CD4-positive, alpha-beta T cell (primary cell): ENCODE measurements at regions not wholly inside any gene's neighbourhood (a gene's known extent, or its start where the extent isn't known, plus 50 kb on each side); places are given as distances from the start of the nearest gene placed in this dataset.
"Not testable (repeated sequence)": the region's sequence is repeated elsewhere in the genome, so short reads cannot be mapped to it uniquely, and the experiment has no call there.

ENCODE experiments used
- ATAC-seq: fragments of 200-7000 bp; cut with Tn5 transposase; one replicate; pipeline ENCODE4 v1.10.0; 2022; ENCODE audit warnings: mild to moderate bottlenecking; ENCODE audit not compliant: poor library complexity
- CTCF ChIA-PET: fragments of 350-600 bp; sonication (Branson Sonifier 250); formaldehyde crosslinking; loops from one replicate; lab custom pipeline; 2021; ENCODE audit warnings: antibody characterized with exemption, inconsistent platforms; lab: Charles Lee
- POLR2A ChIA-PET: fragments of 350-600 bp; sonication (Branson Sonifier 250); formaldehyde crosslinking; loops from one replicate; lab custom pipeline; 2021; ENCODE audit warnings: antibody characterized with exemption, inconsistent platforms; lab: Charles Lee
- DNase-seq, 14 experiments: peaks; one replicate each; pipeline ENCODE4 v3.0.0-alpha.2; 2013 to 2020; ENCODE audit warnings: mixed read lengths in 2 of 14
- H3K27ac ChIP-seq, 2 donors: one replicate each; pipeline versions ENCODE4 v1.5.1 to v1.7.0; 2013; ENCODE audit warnings: low read length in 2 of 2, low read depth in 1 of 2, mild to moderate bottlenecking in 1 of 2
- H3K27me3 ChIP-seq, 2 experiments: 1 replicate in 1 of 2; 2 replicates in 1 of 2; pipeline versions ENCODE4 v1.6.1 to v1.7.0; 2013; ENCODE audit warnings: low read length in 2 of 2, control low read depth in 1 of 2, mild to moderate bottlenecking in 1 of 2, moderate library complexity in 1 of 2; ENCODE audit not compliant: insufficient read depth in 2 of 2, control insufficient read depth in 1 of 2
- H3K36me3 ChIP-seq: one replicate; pipeline ENCODE4 v1.6.1; 2013; ENCODE audit warnings: low read length, control low read depth; ENCODE audit not compliant: insufficient read depth
- H3K4me1 ChIP-seq: one replicate; pipeline ENCODE4 v1.6.1; 2013; ENCODE audit warnings: low read length, control low read depth; ENCODE audit not compliant: insufficient read depth
- H3K4me3 ChIP-seq: one replicate; pipeline ENCODE4 v1.5.1; 2013; ENCODE audit warnings: mild to moderate bottlenecking, low read length, moderate library complexity
- H3K9me3 ChIP-seq, 2 experiments: 1 replicate in 1 of 2; 2 replicates in 1 of 2; pipeline versions ENCODE4 v1.6.1 to v1.7.0; 2013; ENCODE audit warnings: low read length in 2 of 2, mild to moderate bottlenecking in 2 of 2, control low read depth in 1 of 2, moderate library complexity in 1 of 2; ENCODE audit not compliant: control insufficient read depth in 1 of 2, insufficient read depth in 1 of 2
- H3K27ac Mint-ChIP-seq: one replicate; pipeline ENCODE4 v1.8.0; 2020; ENCODE audit warnings: mixed read lengths
- H3K27me3 Mint-ChIP-seq: one replicate; pipeline ENCODE4 v1.8.0; 2021; ENCODE audit warnings: mixed read lengths
- H3K36me3 Mint-ChIP-seq: one replicate; pipeline ENCODE4 v1.8.0; 2021; ENCODE audit warnings: low read depth, mixed read lengths
- H3K4me1 Mint-ChIP-seq: one replicate; pipeline ENCODE4 v1.8.0; 2021; ENCODE audit warnings: low read depth, mixed read lengths
- H3K4me3 Mint-ChIP-seq: one replicate; pipeline ENCODE4 v1.8.0; 2020; ENCODE audit warnings: mild to moderate bottlenecking, mixed read lengths
- H3K9me3 Mint-ChIP-seq: one replicate; pipeline ENCODE4 v1.8.0; 2020; ENCODE audit warnings: mixed read lengths
- intact Hi-C, 2 experiments: fragments of 100-400 bp; cut with DNase I in 1 of 2; cut with micrococcal nuclease in 1 of 2; formaldehyde crosslinking; loops; one replicate each; pipeline versions ENCODE4 v1.15.1 to v1.9.0; 2023 to 2025; cut with DNase I, micrococcal nuclease
- TF ChIP-seq, protein P1 (sequence below): fragments of 200-600 bp; IDR thresholded peaks from one replicate; pipeline ENCODE4 v1.8.0; 2022; ENCODE audit warnings: antibody characterized with exemption, mild to moderate bottlenecking

DNA sequence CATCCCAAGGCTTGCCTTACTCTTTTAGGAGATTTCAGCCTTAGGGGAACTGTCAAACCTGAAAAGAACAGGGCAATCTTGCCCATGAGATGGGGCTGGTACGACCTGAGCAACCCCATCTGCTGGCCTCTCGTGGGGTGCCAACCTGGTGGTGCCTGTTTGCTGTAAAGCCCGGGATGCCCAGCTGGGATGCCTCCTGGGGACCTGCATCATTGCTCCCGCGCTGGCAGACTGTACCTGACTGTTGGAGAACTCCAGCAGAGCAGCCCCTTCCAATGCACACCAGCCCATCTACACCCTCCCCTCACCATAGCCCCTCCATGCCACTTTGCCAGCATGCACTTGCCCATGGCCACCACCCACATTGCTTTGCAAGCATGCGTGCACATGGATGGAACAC is 335.7 kb downstream of the RPS29 start:
- Mint-ChIP-seq H3K9me3 (no peaks in the 10 kb centered on the region), H3K36me3 (no peaks in the 10 kb centered on the region), H3K4me3 (no peak overlapping the region), H3K27me3 (peaks cover 4% of the 10 kb centered on the region), H3K4me1 (no peaks in the 10 kb centered on the region), H3K27ac (no peak overlapping the region)
- ChIA-PET CTCF (no interaction called here), POLR2A (no interaction called here)
- DNase-seq (no peak), ATAC-seq (no peak)
- Histone ChIP-seq H3K27ac (no peak overlapping the region), H3K4me3 (no peak overlapping the region), H3K9me3 (peaks cover 0 to 11% of the 10 kb centered on the region in 2 experiments), H3K27me3 (peaks cover 0 to 2% of the 10 kb centered on the region in 2 experiments), H3K4me1 (no peaks in the 10 kb centered on the region), H3K36me3 (no peaks in the 10 kb centered on the region)
- TF ChIP-seq, protein P1, sequence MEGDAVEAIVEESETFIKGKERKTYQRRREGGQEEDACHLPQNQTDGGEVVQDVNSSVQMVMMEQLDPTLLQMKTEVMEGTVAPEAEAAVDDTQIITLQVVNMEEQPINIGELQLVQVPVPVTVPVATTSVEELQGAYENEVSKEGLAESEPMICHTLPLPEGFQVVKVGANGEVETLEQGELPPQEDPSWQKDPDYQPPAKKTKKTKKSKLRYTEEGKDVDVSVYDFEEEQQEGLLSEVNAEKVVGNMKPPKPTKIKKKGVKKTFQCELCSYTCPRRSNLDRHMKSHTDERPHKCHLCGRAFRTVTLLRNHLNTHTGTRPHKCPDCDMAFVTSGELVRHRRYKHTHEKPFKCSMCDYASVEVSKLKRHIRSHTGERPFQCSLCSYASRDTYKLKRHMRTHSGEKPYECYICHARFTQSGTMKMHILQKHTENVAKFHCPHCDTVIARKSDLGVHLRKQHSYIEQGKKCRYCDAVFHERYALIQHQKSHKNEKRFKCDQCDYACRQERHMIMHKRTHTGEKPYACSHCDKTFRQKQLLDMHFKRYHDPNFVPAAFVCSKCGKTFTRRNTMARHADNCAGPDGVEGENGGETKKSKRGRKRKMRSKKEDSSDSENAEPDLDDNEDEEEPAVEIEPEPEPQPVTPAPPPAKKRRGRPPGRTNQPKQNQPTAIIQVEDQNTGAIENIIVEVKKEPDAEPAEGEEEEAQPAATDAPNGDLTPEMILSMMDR = no peak
- intact Hi-C loops = no loop called here

DNA sequence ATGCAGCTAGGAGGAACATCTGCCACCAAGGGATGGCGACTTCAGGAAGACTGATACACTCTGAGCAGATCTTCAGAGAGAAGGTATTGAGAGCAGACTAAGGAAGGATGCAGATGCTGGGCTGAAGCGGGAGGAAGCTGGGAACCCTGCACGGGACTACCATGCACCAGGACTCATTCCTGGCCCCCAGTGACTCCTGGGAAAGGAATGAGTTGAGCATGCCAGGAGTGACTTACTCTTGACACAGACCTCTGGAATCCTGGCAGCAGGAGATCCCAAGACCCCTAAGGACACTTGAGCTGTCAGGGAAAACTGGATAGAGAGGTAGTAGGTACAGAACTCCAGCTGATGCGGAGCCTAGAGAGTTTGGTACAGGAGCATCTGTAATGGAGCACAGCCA is 336.1 kb downstream of the RPS29 start:
- no peak overlapping the region for H3K27ac ChIP-seq
- no peak overlapping the region for H3K4me3 ChIP-seq
- intact Hi-C loops = no loop called here
- no peak for DNase-seq
- peaks cover 0 to 2% of the 10 kb centered on the region in 2 experiments for H3K27me3 ChIP-seq
- Mint-ChIP-seq H3K27me3 (peaks cover 4% of the 10 kb centered on the region), H3K4me1 (no peaks in the 10 kb centered on the region), H3K36me3 (no peaks in the 10 kb centered on the region), H3K4me3 (no peak overlapping the region), H3K9me3 (no peaks in the 10 kb centered on the region), H3K27ac (no peak overlapping the region)
- peaks cover 0 to 11% of the 10 kb centered on the region in 2 experiments for H3K9me3 ChIP-seq
- POLR2A ChIA-PET = no interaction called here
- TF ChIP-seq, protein P1 = no peak
- H3K36me3 ChIP-seq = no peaks in the 10 kb centered on the region
- ATAC-seq = no peak
- CTCF ChIA-PET = no interaction called here
- no peaks in the 10 kb centered on the region for H3K4me1 ChIP-seq

DNA sequence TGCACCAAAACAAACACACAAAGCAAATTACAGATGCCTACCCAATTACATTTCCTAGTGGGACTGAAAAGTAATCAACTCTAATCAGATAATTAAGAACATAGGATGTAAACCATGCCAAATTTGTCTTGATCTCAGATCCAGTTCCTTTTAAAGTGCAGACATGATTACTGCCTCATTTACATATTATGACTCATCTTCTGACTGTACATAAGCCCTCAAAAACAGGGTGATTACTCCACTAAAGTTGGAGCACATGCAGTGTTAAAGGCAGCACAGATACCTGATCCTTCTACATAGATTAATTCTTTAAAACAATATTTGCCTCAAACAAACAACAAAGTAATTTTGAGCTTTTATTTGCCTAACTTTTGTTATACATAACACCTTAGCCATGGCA is 337.2 kb downstream of the RPS29 start:
- no peak overlapping the region for H3K27ac ChIP-seq
- ChIA-PET POLR2A (no interaction called here), CTCF (no interaction called here)
- no peaks in the 10 kb centered on the region for H3K4me1 ChIP-seq
- intact Hi-C loops = no loop called here
- peaks cover 0 to 2% of the 10 kb centered on the region in 2 experiments for H3K27me3 ChIP-seq
- DNase-seq (no peak), ATAC-seq (no peak)
- no peak overlapping the region for H3K4me3 ChIP-seq
- H3K27ac Mint-ChIP-seq = no peak overlapping the region
- no peaks in the 10 kb centered on the region for H3K36me3 ChIP-seq
- H3K4me3 Mint-ChIP-seq = no peak overlapping the region
- no peaks in the 10 kb centered on the region for H3K36me3 Mint-ChIP-seq
- H3K4me1 Mint-ChIP-seq = no peaks in the 10 kb centered on the region
- H3K9me3 Mint-ChIP-seq = no peaks in the 10 kb centered on the region
- H3K27me3 Mint-ChIP-seq = peaks cover 4% of the 10 kb centered on the region
- TF ChIP-seq, protein P1 = no peak
- H3K9me3 ChIP-seq = peaks cover 0 to 19% of the 10 kb centered on the region in 2 experiments

DNA sequence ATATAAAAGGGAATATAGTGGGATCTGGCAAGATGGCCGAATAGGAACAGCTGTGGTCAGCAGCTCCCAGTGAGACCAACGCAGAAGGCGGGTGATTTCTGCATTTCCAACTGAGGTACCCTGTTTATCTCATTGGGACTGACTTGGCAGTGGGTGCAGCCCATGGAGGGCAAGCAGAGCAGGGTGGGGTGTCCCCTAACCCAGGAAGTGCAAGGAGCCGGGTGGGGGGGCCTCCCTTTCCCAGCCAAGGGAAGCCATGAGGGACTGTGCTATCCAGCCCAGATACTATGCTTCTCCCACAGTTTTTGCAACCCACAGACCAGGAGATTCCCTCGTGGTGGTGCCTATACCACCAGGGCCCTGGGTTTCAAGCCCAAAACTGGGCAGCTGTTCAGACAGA is 342.4 kb downstream of the RPS29 start:
- H3K4me1 ChIP-seq, DNase-seq, CTCF ChIA-PET, POLR2A ChIA-PET, H3K27me3 ChIP-seq, H3K36me3 ChIP-seq, H3K4me3 Mint-ChIP-seq, ATAC-seq, H3K4me3 ChIP-seq, H3K27ac ChIP-seq, H3K36me3 Mint-ChIP-seq, H3K27me3 Mint-ChIP-seq, H3K9me3 Mint-ChIP-seq, intact Hi-C loops, H3K4me1 Mint-ChIP-seq, H3K27ac Mint-ChIP-seq: not testable (repeated sequence)
- peaks cover 0 to 21% of the 10 kb centered on the region in 2 experiments for H3K9me3 ChIP-seq
